ENCODE measurements at regions not wholly inside any gene's neighbourhood (a gene's known extent, or its start where the extent isn't known, plus 50 kb on each side); places are given as distances from the start of the nearest gene placed in this dataset.
A peak's percentile ranks its signal among the peaks of the same experiment; 100 is the strongest.

- DNase-seq (ENCODE audit: low read depth): no peak
- no peak overlapping the region for H3K4me3 ChIP-seq (ENCODE audit: control insufficient read depth, low read depth, low read length)
- TF ChIP-seq, protein P1, sequence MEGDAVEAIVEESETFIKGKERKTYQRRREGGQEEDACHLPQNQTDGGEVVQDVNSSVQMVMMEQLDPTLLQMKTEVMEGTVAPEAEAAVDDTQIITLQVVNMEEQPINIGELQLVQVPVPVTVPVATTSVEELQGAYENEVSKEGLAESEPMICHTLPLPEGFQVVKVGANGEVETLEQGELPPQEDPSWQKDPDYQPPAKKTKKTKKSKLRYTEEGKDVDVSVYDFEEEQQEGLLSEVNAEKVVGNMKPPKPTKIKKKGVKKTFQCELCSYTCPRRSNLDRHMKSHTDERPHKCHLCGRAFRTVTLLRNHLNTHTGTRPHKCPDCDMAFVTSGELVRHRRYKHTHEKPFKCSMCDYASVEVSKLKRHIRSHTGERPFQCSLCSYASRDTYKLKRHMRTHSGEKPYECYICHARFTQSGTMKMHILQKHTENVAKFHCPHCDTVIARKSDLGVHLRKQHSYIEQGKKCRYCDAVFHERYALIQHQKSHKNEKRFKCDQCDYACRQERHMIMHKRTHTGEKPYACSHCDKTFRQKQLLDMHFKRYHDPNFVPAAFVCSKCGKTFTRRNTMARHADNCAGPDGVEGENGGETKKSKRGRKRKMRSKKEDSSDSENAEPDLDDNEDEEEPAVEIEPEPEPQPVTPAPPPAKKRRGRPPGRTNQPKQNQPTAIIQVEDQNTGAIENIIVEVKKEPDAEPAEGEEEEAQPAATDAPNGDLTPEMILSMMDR (conservative IDR thresholded peaks at IDR 0.05; ENCODE audit: control insufficient read depth, insufficient read depth, low read depth, low read length): no peak
Measured at GRCh38 chr16:51565184-51565583, 414.1 kb upstream of the SALL1 start.

DNA sequence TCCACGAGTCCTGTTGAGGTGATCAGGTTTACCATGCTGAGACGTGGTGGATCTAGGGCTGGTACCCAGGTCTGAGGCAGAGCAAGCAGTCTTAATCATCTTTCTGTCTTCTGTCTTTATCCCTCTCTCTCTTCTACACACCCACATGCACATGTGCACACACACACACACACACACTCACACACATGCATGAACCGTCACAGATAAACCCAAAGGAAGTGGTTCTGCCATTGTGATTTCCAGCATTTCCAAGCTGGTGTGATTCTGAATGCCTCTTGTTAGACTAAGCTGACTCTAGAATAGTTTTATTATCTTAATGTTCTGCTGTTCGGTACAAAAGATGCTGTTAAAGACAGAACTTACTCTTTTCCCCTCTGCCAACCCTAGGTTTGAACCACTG, 411.8 kb upstream of the SALL1 start:
- TF ChIP-seq, protein P1 (conservative IDR thresholded peaks at IDR 0.05; ENCODE audit: control insufficient read depth, insufficient read depth, low read depth, low read length): no peak

GRCh38 chr16:51559901-51560300, 408.8 kb upstream of the SALL1 start:
- DNase-seq (ENCODE audit: low read depth): no peak
- no peak overlapping the region for H3K4me3 ChIP-seq (ENCODE audit: control insufficient read depth, low read depth, low read length)
- TF ChIP-seq, protein P1 (conservative IDR thresholded peaks at IDR 0.05; ENCODE audit: control insufficient read depth, insufficient read depth, low read depth, low read length): no peak

More for the DNA sequence above, 411.8 kb upstream of the SALL1 start:
- DNase-seq (ENCODE audit: low read depth): no peak
- H3K4me3 ChIP-seq (ENCODE audit: control insufficient read depth, low read depth, low read length): no peak overlapping the region

DNA sequence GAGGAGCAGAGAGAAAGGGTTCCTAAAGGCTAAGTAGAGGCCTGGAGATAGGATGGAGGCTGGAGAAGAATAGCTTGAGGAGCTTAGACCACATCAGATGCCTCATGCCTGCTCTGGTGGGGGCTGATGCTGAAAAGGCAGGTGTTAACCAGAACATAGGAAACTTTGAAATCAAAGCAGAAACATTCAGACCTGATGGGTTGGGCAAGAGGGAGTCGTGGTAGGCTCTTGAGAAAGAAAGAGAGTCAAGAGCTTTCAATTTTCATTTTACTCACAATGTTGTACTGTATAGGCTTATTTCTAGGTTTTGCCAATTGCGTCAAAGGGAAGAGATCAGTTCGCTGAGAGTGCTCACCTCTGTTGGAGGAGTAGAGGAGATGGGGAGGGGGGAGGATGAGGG, 406.6 kb upstream of the SALL1 start:
- no peak for DNase-seq (ENCODE audit: low read depth)
- TF ChIP-seq, protein P1 (conservative IDR thresholded peaks at IDR 0.05; ENCODE audit: control insufficient read depth, insufficient read depth, low read depth, low read length): no peak
- H3K4me3 ChIP-seq (ENCODE audit: control insufficient read depth, low read depth, low read length): no peak overlapping the region

DNA sequence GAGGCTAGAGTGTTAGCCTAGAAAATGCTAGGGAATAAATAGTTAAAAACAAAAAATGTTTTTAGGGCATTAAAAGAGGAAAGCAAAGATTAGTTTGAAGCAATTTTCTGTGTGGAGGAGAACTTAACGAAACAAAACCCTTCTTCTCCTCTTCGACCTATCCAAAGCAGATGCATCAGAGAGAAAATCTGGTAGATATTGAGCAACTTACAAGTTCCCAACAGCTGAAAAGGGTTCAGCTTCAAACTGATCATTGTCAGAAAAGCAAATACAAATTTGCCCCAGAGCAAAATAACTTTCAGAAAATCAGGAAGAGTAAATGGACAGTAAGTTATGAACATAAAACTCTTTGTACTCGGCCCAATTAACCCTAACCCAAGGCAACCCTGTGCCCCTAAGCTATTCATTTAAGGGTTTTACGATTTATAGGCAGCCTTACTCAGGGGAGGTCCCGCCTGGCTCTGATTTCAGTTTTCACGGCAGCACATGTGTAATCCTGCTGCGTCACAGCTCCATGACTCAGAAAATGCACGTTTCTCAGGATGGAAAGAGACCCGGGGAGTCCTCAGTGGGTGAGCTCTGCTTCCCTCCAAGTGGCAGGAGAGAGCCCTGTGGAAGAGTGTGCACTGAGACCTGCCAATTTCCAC, 405.7 kb upstream of the SALL1 start:
- TF ChIP-seq, protein P1 (conservative IDR thresholded peaks at IDR 0.05; ENCODE audit: control insufficient read depth, insufficient read depth, low read depth, low read length): peak; percentile 36
- H3K4me3 ChIP-seq (ENCODE audit: control insufficient read depth, low read depth, low read length): no peak overlapping the region
- DNase-seq (ENCODE audit: low read depth): peak; percentile 99

GRCh38 chr16:51553910-51554309, 402.8 kb upstream of the SALL1 start:
- no peak overlapping the region for H3K4me3 ChIP-seq (ENCODE audit: control insufficient read depth, low read depth, low read length)
- TF ChIP-seq, protein P1 (conservative IDR thresholded peaks at IDR 0.05; ENCODE audit: control insufficient read depth, insufficient read depth, low read depth, low read length): no peak
- peak; percentile 59 for DNase-seq (ENCODE audit: low read depth)

DNA sequence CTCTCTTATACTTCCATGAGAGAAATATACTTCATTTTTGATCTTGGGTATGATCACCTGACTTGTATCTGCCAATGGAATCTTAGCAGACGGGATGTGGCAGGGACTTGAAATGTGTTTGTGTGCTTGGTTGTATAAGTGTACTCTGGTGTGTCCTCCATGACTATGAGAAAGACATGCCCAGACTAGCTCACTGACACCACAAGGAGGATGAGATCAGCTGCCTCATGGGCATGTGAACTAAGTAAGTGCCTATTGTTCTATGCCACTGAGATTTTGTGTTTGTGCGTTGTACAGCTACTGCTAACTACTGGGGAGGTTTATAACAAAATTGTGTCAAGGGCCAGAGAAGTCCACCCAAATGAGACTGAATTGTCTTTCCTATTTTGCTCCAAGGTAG, 402.2 kb upstream of the SALL1 start:
- DNase-seq (ENCODE audit: low read depth): no peak

More for the DNA sequence above, 402.2 kb upstream of the SALL1 start:
- TF ChIP-seq, protein P1 (conservative IDR thresholded peaks at IDR 0.05; ENCODE audit: control insufficient read depth, insufficient read depth, low read depth, low read length): no peak
- H3K4me3 ChIP-seq (ENCODE audit: control insufficient read depth, low read depth, low read length): no peak overlapping the region
